HG03432 (cell line): ENCODE measurements at regions not wholly inside any gene's neighbourhood (a gene's known extent, or its start where the extent isn't known, plus 50 kb on each side); places are given as distances from the start of the nearest gene placed in this dataset.
"Not testable (repeated sequence)": the region's sequence is repeated elsewhere in the genome, so short reads cannot be mapped to it uniquely, and the experiment has no call there.

Experiments used
- ATAC-seq: cut with Tn5 transposase; IDR thresholded peaks from one replicate; pipeline ENCODE4 v1.9.1; 2021; ENCODE audit warnings: mild to moderate bottlenecking, moderate library complexity; ENCODE audit not compliant: unreplicated experiment

- no peak for ATAC-seq
Measured at GRCh38 chr14:23829736-23830471, 123.7 kb upstream of the DHRS4 start.

GRCh38 chr14:23831596-23831995 is 122.0 kb upstream of the DHRS4 start:
- ATAC-seq = no peak

- no peak for ATAC-seq
Measured at GRCh38 chr14:23861666-23862065, 91.9 kb upstream of the DHRS4 start.

DNA sequence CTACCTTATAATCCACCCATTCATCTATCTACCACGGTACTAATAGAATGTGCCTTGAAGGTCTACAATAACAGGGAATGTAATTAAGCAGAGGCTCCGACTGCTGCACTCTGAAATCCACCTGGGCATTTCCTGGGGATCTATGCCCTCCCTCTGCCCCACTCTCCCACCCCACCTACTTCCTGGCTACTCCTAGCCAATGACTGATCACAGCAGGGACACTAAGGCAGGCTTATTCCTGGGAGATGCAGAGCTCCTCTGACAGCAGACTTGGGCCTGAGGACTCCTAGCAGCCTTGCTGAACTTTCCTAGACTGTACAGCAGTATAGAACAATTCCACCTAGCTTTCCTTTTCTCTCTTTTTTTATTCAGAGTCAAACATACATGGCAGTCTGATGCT is 91.1 kb upstream of the DHRS4 start:
- no peak for ATAC-seq

GRCh38 chr14:23863836-23864235 is 89.7 kb upstream of the DHRS4 start:
- no peak for ATAC-seq

DNA sequence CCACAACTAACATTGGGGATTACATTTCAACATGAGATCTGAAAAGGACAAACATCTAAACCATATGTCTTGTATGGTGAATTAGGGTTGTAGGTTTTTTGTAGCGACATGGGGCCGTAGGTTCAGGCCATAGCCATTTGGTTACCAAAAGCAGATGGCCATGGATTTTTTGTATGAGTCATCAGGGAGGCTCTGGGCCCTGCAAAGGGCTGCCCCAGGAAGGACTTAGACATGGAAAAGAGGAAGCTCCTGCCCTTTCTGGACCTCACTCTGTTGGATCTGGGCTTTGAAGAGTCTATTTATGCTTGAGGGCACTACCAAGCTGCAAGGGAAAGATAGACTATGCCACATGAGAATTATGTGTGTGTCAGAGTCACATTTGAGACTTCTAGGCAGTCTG is 89.3 kb upstream of the DHRS4 start:
- no peak for ATAC-seq

GRCh38 chr14:23864861-23865260 is 88.7 kb upstream of the DHRS4 start:
- ATAC-seq = no peak

DNA sequence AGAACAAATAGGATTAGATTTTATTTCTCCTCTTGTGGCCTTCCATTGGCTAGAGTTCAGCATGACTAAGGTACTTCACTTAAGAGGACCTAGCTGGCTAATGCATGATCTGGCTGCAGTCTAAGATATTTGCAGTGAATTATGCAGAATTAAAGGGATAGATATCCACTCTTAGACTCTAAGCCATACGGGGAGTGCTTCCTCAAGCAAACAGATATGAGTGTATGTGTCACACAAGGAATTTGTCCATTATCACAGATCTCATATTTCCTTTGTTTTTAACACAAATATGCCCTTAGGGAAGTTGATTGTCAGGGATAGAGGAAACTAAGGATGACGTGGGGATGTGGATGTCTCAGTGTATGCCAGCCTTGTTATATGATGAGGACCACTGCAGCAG is 88.1 kb upstream of the DHRS4 start:
- no peak for ATAC-seq

GRCh38 chr14:23866269-23866668 is 87.3 kb upstream of the DHRS4 start:
- no peak for ATAC-seq

DNA sequence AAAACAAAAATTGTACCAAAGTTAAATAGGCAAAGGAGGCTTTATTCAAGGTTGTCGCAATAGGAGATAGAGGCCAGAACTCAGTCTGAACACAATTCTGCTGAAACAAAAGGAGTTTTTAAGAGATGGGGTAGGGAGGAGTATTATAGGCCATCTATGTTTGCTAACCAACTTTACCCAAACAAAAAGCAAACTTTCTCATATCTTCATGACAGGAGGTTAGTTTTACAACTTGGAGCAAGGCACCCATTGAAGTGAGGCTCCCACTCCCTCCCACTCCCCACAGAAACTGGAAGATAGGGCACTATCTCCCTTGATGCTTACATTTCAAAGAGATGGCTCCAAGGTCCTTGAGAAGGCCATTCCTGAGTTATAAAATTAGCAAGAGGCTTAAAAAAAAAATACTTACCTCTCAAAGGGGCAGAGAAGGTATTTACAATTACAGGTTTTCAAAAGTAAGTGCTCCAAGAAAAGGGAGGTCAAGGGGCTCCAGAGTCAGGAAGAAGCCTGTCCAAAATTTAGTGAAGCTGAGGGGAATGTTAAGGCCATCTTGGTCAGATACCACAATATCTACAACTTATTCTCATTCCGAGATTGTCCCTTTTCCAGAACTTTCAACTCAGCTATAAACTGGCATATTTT is 84.4 kb upstream of the DHRS4 start:
- ATAC-seq = no peak

- ATAC-seq = no peak
Measured at GRCh38 chr14:23876160-23876750, 77.3 kb upstream of the DHRS4 start.

DNA sequence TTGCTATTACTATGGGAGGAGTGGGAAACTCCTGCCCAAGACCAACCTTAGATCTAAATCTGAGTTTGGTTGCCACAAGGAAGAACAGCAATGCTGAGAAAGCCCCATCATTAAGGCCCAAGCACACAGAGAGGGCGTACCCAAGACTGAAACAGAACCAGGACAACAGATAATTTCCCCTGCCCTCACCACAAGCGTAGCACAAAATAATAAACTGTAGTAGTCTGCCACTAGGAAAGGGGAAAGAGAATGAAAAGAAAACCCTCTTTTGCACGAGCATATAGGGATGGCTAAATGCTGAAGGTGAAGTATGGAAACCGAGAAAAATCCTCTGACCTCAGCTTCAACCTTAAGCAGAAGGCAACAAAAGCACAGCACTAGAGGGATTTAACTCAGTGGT is 76.5 kb upstream of the DHRS4 start:
- peak; percentile 65 for ATAC-seq

- ATAC-seq = peak; percentile 85
Measured at GRCh38 chr14:23877538-23878180, 75.9 kb upstream of the DHRS4 start.

- ATAC-seq = no peak
Measured at GRCh38 chr14:23881282-23881681, 72.3 kb upstream of the DHRS4 start.

GRCh38 chr14:23883684-23884540 is 69.7 kb upstream of the DHRS4 start:
- no peak for ATAC-seq

- ATAC-seq = no peak
Measured at GRCh38 chr14:23884541-23884904, 69.0 kb upstream of the DHRS4 start.

DNA sequence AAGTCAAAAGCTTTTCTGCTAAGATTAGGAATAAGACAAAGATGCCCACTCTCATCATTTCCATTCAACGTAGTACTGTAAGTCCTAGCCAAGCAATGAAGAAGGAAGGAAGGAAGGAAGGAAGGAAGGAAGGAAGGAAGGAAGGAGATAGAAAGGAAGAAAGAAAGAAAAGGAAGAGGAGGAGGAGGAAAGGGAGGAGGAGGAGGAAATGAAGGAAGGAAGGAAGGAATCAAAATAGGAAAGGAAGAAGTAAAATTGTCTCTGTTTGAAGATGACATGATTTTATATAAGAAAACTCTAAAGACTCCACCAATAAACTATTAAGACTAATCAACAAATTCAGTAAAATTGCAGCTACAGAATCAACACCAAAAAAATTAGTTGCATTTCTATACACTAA is 66.0 kb upstream of the DHRS4 start:
- ATAC-seq = no peak

- ATAC-seq = not testable (repeated sequence)
Measured at GRCh38 chr14:23891717-23892116, 61.9 kb upstream of the DHRS4 start.

GRCh38 chr14:23892289-23892688 is 61.3 kb upstream of the DHRS4 start:
- not testable (repeated sequence) for ATAC-seq

GRCh38 chr14:23894362-23895052 is 59.1 kb upstream of the DHRS4 start:
- ATAC-seq = no peak
